GM19023 (cell line): ENCODE measurements at regions not wholly inside any gene's neighbourhood (a gene's known extent, or its start where the extent isn't known, plus 50 kb on each side); places are given as distances from the start of the nearest gene placed in this dataset.
"Not testable (repeated sequence)": the region's sequence is repeated elsewhere in the genome, so short reads cannot be mapped to it uniquely, and the experiment has no call there.

Experiments
- ATAC-seq: cut with Tn5 transposase; IDR thresholded peaks from one replicate; pipeline ENCODE4 v1.9.1; 2021; ENCODE audit warnings: mild to moderate bottlenecking, moderate library complexity; ENCODE audit not compliant: unreplicated experiment

GRCh38 chr2:53610260-53610659 is 157.3 kb upstream of the CHAC2 start:
- no peak for ATAC-seq

DNA sequence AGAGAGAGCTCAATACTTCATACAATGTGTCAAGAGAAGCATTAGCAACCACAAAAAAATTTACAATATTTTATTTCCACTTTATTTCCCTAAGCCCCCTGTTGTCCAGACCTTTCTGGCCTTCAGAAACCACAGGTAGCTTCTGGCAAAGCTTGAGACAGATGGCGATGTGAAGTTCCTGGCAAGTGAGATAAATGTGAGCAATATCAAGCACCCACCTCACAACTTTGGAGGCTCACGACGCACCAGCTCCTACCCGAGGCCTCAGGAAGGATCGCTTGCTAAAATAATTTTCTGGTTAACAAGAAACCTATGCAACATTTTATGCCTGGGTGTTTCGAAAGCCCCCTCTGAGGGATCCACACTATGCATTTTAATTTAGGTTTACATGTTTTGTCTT is 158.1 kb upstream of the CHAC2 start:
- ATAC-seq = no peak

GRCh38 chr2:53608293-53608692 is 159.3 kb upstream of the CHAC2 start:
- no peak for ATAC-seq

- ATAC-seq = no peak
Measured at GRCh38 chr2:53600815-53601214, 166.8 kb upstream of the CHAC2 start.

- not testable (repeated sequence) for ATAC-seq
Measured at GRCh38 chr2:53586733-53587612, 180.6 kb upstream of the CHAC2 start.

DNA sequence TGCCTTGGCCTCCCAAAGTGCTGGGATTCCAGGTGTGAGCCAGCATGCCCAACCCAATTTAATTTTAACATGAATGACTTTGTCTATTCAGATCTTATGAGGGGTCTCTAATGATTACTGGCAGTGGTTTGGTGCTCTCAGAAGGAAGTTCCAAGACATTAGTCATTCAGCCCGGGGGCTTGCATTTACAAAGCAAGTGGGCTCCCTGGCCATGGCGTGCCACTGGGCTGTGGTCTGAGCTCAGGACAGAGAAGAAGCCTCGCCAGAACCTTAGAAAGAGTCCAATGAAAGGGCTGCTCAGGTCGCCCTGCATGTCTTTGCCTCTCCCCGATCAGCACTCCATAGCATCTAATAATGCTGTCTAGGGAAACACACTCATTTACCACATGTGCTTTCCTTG is 182.6 kb upstream of the CHAC2 start:
- ATAC-seq = no peak

DNA sequence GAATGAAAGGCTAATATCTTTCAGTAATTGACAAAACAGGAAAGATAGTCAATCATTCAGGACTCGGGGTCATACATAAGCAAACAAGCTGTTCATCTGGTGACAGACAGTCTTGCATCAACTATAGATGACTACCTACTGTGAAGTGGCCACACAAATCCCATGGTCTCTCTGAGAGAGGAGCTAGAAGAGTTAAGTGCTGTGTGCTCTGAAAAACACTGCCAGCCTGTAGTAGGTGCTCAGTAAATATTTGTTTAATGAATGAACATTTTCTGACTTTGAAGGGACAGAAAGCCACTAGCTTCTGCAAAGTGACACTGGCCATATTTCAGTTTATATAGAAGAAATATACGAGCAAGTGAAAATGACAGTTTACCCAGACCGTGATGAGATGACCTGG is 184.0 kb upstream of the CHAC2 start:
- ATAC-seq = no peak

DNA sequence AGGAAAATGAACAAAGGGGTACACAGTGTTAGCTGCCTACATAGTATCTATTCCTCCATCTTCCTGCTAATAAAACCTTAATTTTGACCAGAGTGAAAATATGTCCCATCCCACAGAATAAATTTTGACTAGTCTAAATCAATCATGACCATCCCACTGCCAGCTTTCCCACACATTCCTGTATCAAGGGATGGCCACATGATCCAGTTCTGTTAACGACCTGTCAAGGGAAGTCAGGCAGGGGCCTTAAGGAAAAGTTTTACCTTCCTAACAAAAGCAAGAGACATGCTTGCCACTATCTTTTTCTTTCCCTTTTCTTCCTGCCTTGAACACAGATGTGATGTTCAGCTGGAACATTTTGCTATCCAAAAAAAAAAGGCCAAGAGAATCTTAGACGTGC is 185.0 kb upstream of the CHAC2 start:
- no peak for ATAC-seq

- no peak for ATAC-seq
Measured at GRCh38 chr2:53576166-53576565, 191.4 kb upstream of the CHAC2 start.

- no peak for ATAC-seq
Measured at GRCh38 chr2:53575721-53576124, 191.9 kb upstream of the CHAC2 start.

DNA sequence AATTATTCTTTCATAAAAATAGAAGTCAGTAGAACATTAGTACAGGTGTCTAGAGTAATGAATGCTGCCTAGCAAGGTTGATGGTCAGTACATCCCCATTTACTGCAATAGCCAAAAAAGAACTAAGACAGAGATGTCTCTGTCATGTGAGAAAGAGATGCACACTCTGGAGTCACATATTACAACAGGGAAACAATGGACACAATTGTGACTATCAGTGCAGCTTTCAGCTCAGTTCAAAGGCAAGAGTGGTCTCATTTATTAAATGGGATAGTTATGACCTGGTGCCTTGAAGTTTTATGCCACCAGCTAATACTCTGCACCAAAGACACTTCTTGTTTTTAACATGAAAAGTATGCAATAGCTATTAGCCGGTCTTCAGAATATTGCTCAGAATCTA is 194.9 kb upstream of the CHAC2 start:
- ATAC-seq = no peak

DNA sequence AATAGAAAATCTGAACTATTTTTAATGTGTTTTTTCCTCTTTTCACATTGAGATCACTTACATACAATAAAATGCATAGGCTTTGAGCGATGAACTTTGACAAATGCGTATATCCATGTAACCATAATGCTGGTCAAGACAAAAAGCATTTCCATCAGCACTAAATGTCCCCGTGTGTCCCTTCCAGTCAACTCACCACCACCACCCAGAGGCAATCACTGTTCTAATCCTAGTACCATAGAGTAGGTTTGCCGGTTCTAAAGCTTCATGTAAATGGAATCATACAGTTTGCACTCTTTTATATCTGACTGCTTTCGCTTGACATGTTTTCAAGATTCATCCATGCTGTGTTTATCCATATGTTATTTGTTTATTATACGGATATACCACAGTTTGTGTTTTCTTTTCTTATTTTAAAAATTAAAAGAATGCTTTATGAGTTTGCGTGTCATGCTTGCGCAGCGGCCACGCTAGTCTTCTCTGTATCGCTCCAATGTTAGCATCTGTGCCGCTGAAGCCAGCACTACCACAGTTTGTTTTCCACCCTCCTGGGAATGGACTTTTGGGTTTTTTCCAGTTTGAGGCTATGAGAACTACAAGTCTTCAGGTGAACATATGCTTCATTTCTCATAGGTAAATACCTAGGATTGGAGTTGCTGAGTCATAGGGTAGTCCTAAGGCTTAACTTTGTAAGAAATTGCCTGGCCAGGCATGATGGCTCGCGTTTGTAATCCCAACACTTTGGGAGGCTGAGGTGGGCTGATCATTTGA is 197.5 kb upstream of the CHAC2 start:
- no peak for ATAC-seq

- ATAC-seq = no peak
Measured at GRCh38 chr2:53568469-53568868, 199.1 kb upstream of the CHAC2 start.

DNA sequence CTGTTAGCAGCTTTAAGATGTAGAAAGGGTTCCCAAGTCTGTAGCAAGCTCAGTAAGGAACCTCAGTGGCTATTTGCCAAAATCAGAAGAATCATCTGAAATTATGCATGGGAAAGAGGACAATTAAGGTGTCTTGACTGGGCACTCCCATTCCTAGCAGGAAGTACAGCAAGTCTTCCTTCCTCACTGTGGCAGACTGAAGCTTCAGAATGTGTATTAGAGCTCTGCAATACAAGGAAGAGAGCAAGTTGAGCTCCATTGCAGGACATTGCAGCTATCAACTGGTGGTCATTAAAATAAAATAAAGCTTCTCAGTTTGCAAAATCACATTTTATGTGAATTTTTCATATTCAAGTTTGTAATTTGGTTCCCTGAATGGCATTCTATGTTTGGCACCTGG is 200.5 kb upstream of the CHAC2 start:
- ATAC-seq = no peak

GRCh38 chr2:53562407-53562806 is 205.2 kb upstream of the CHAC2 start:
- ATAC-seq = no peak

DNA sequence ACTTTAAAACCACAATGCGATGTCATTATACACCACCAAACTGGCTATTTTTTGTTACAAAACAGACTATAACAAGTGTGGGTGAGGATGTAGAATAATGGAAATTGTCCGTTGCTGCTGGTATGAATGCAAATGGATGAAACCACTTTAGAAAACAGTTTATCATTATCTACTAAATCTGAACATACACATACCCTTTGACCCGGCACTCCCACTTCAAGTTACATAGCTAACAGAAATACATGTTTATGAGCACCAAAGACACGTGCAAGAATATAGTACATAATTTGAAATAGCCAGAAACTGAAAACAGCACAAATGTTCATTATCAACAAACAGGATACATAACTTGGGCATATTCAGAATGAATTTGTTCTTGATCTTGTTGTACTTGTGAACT is 206.4 kb upstream of the CHAC2 start:
- no peak for ATAC-seq

DNA sequence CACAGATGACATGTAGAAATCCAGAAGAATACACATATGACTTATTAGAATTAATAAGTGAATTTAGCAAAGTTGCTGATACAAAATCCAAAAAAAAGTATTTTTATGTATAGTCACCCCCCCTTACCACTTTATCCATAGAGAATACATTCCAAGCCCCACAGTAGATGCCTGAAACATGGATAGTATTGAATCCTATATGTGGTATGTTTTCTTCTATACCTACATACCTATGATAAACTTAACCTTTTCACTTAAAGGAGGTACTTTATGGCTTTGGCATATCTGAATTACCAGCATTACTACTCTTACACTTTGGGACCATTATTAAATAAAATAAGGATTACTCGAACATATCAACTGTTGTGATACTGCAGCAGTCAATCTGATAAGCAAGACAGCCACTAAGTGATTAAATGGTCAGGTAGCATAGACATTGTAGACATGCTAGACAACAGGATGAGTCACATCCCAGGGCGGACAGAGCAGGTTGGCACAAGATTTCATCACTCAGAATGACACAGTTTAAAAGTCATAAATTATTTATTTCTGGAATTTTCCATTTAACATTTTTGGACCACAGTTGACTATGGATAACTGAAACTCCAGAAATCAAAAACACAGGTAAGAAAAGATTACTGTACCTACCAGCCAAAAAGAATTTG is 208.2 kb upstream of the CHAC2 start:
- no peak for ATAC-seq

DNA sequence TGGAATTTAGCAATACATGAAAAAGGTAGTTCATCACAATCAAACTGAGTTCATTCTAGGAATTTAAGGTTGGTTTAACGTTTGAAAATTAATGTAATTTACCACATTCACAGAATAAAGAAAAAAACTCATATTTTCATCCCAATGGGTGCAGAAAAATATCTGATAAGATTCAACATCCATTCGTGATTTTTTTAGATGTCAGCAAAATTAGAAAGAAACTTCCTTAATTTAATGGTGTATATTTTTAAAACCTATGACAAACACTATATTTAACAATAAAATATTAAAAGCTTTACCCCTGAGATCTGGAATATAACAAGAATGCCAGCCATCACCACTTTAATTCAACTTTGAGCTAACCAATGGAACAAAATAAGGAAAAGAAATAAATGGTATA is 208.7 kb upstream of the CHAC2 start:
- no peak for ATAC-seq

DNA sequence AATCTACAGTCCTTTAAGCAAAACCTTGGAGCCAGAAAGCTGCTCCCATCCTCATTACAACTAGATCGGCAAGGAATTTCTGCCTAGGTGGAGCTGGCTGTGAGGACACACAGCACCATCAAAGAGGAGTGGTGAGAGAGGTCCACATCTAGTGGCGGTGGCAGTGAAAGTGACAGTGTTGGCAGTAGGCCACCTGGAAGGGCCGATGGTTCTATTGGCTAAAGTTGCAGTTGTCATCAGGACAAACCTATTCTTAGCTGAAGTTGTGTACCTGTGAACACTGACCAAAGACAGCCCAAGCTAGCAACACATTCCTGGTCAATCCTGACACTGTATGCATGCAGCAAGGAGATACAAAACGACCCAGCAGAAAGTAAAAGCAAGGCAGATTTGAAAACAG is 218.1 kb upstream of the CHAC2 start:
- no peak for ATAC-seq

DNA sequence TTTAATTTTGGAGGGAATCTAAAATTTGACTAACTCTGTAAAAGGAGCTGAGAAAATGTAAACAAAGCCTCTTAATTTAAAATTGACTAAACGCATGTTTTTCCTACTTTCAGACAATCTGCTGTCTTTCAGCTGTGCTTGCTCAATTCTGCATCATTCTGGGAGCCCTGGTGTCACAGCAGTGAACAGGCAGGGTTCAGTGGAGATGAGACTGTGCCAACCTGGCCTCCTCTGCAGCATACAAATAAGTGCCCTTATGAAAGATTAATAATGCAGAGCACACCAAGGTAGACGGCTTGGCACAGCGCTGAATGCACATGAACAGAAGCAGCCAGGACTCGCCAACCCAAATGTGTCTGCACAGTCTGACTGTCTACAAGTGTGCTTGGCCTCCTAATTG is 222.0 kb upstream of the CHAC2 start:
- ATAC-seq = no peak

DNA sequence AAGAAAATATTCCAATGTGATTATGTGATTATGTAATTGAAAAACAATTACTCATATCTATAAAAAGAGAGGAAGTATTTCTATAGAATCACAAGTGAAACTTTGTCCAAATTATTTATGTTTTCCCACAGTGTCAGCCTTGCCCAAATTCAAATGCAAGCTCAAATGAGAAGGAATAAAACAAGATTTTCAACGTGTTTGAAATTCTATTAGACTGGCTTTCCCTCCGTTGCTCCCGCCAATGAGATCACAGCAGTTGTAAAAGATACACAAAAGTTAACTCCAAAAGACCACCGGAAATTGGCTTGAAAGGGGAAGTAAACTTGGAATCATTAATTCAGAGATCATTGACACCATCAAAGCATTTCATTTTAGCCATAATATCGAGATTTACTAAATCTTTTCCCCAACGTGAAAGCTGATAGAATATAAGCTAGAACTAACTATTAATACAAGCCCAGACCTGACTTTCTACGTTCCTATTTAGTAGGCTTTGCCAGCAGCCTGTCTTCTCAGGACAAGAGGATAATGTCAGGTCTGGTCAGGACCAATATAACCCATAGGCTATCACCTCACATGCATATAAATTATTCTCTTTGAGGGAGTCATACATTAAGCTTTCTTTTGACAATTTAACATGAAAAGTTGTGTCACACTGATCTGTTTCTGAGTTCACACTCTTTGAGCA is 222.6 kb upstream of the CHAC2 start:
- ATAC-seq = no peak
